Astrocyte (in vitro differentiated cells and primary cell): ENCODE measurements at regions not wholly inside any gene's neighbourhood (a gene's known extent, or its start where the extent isn't known, plus 50 kb on each side); places are given as distances from the start of the nearest gene placed in this dataset.

Experiments
- DNase-seq: peaks from one replicate; pipeline ENCODE4 v3.0.0-alpha.2; 2010; ENCODE audit warnings: low read depth
- FAIRE-seq: peaks from 2 replicates; lab custom pipeline; 2011; peaks lifted over from hg19 to GRCh38; lab: Jason Lieb, UNC
- H2AFZ ChIP-seq: 2 replicates; pipeline ENCODE4 v1.6.0; 2012; ENCODE audit warnings: low read depth, low read length, inconsistent platforms
- H3K27ac ChIP-seq: 2 replicates; pipeline ENCODE4 v1.5.1; 2011; ENCODE audit warnings: low read depth, low read length, inconsistent platforms
- H3K27me3 ChIP-seq: 2 replicates; pipeline ENCODE4 v1.6.0; 2011; ENCODE audit warnings: low read length, inconsistent platforms; ENCODE audit not compliant: insufficient read depth
- H3K36me3 ChIP-seq: 2 replicates; pipeline ENCODE4 v1.5.1; 2011; ENCODE audit warnings: low read length, inconsistent platforms; ENCODE audit not compliant: insufficient read depth
- H3K4me1 ChIP-seq: 2 replicates; pipeline ENCODE4 v1.5.1; 2011; ENCODE audit warnings: low read length, inconsistent platforms; ENCODE audit not compliant: insufficient read depth
- H3K4me2 ChIP-seq: 2 replicates; pipeline ENCODE4 v1.6.0; 2012; ENCODE audit warnings: low read length, inconsistent platforms
- H3K4me3 ChIP-seq: 2 replicates; pipeline ENCODE4 v1.5.1; 2011; ENCODE audit warnings: low read depth, mild to moderate bottlenecking, low read length, inconsistent platforms; ENCODE audit not compliant: insufficient read depth
- H3K79me2 ChIP-seq: 2 replicates; pipeline ENCODE4 v1.6.0; 2012; ENCODE audit warnings: mild to moderate bottlenecking, low read length, inconsistent platforms; ENCODE audit not compliant: insufficient read depth
- H3K9ac ChIP-seq: 2 replicates; pipeline ENCODE4 v1.6.0; 2012; ENCODE audit warnings: mild to moderate bottlenecking, low read length, inconsistent platforms
- H3K9me3 ChIP-seq: 2 replicates; pipeline ENCODE4 v1.5.1; 2012; ENCODE audit warnings: low read depth, mild to moderate bottlenecking, low read length, inconsistent platforms; ENCODE audit not compliant: insufficient read depth
- H4K20me1 ChIP-seq: 2 replicates; pipeline ENCODE4 v1.6.0; 2012; ENCODE audit warnings: low read length, inconsistent platforms; ENCODE audit not compliant: insufficient read depth
- H3K27ac Mint-ChIP-seq: one replicate; pipeline ENCODE4 v1.8.0; 2021; ENCODE audit warnings: mild to moderate bottlenecking, mixed read lengths; ENCODE audit not compliant: unreplicated experiment
- H3K27me3 Mint-ChIP-seq: one replicate; pipeline ENCODE4 v1.8.0; 2021; ENCODE audit warnings: low read depth, mixed read lengths; ENCODE audit not compliant: unreplicated experiment
- H3K36me3 Mint-ChIP-seq: one replicate; pipeline ENCODE4 v1.8.0; 2021; ENCODE audit warnings: low read depth, mixed read lengths; ENCODE audit not compliant: unreplicated experiment
- H3K4me1 Mint-ChIP-seq: one replicate; pipeline ENCODE4 v1.8.0; 2021; ENCODE audit warnings: low read depth, mixed read lengths; ENCODE audit not compliant: unreplicated experiment
- H3K4me3 Mint-ChIP-seq: one replicate; pipeline ENCODE4 v1.8.0; 2021; ENCODE audit warnings: mild to moderate bottlenecking, moderate library complexity, mixed read lengths; ENCODE audit not compliant: unreplicated experiment
- H3K9me3 Mint-ChIP-seq: one replicate; pipeline ENCODE4 v1.8.0; 2021; ENCODE audit warnings: mild to moderate bottlenecking, mixed read lengths; ENCODE audit not compliant: unreplicated experiment
- EZH2 ChIP-seq: IDR thresholded peaks from 2 replicates; pipeline ENCODE4 v1.6.1; 2012; ENCODE audit warnings: mild to moderate bottlenecking, low read length, inconsistent platforms; ENCODE audit not compliant: insufficient read depth
- TF ChIP-seq, protein P1 (sequence below): IDR thresholded peaks from 2 replicates; pipeline ENCODE4 v1.5.1; 2011; ENCODE audit warnings: low read depth, mild to moderate bottlenecking, inconsistent platforms, low read length, moderate library complexity; ENCODE audit not compliant: insufficient read depth

DNA sequence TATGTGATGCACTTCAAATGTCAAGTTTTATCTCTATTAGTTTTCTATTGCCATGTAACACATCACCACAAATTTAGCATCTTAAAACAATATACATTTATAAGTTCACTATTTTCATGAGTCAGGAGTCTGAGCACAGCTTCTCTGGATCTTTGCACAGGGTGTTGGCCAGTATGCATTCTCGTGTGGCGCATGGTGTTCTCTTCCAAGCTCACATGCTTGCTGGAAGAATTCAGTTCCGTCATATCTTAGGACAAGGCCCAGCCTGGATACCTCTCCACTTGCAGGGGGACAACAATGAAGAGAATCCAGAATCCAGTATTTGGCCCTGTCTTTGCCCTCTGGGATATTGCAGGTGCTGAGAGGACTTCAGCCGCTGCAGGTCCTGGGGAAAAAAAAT is 51.0 kb upstream of the ECI2 start:
- H3K4me2 ChIP-seq: no peak overlapping the region
- H3K9me3 ChIP-seq: no peaks in the 10 kb centered on the region
- FAIRE-seq: no peak
- H3K9me3 Mint-ChIP-seq: peaks cover 4% of the 10 kb centered on the region
- H3K36me3 ChIP-seq: no peaks in the 10 kb centered on the region
- no peaks in the 10 kb centered on the region for H3K27me3 ChIP-seq
- DNase-seq: no peak
- H3K4me1 Mint-ChIP-seq: peaks cover 6% of the 10 kb centered on the region
- H3K4me3 ChIP-seq: no peak overlapping the region
- no peaks in the 10 kb centered on the region for H3K27me3 Mint-ChIP-seq
- H3K79me2 ChIP-seq: no peaks in the 10 kb centered on the region
- H4K20me1 ChIP-seq: no peaks in the 10 kb centered on the region
- H3K9ac ChIP-seq: no peak overlapping the region
- H2AFZ ChIP-seq: no peak overlapping the region
- TF ChIP-seq, protein P1, sequence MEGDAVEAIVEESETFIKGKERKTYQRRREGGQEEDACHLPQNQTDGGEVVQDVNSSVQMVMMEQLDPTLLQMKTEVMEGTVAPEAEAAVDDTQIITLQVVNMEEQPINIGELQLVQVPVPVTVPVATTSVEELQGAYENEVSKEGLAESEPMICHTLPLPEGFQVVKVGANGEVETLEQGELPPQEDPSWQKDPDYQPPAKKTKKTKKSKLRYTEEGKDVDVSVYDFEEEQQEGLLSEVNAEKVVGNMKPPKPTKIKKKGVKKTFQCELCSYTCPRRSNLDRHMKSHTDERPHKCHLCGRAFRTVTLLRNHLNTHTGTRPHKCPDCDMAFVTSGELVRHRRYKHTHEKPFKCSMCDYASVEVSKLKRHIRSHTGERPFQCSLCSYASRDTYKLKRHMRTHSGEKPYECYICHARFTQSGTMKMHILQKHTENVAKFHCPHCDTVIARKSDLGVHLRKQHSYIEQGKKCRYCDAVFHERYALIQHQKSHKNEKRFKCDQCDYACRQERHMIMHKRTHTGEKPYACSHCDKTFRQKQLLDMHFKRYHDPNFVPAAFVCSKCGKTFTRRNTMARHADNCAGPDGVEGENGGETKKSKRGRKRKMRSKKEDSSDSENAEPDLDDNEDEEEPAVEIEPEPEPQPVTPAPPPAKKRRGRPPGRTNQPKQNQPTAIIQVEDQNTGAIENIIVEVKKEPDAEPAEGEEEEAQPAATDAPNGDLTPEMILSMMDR: no peak
- no peak for TF ChIP-seq EZH2
- H3K4me1 ChIP-seq: no peaks in the 10 kb centered on the region
- H3K27ac ChIP-seq: no peak overlapping the region
- H3K27ac Mint-ChIP-seq: no peak overlapping the region
- H3K36me3 Mint-ChIP-seq: peaks cover 1% of the 10 kb centered on the region
- no peak overlapping the region for H3K4me3 Mint-ChIP-seq

- Histone ChIP-seq H3K4me2 (no peak overlapping the region), H3K36me3 (no peaks in the 10 kb centered on the region), H4K20me1 (no peaks in the 10 kb centered on the region), H3K4me3 (no peak overlapping the region), H3K27ac (no peak overlapping the region), H3K9me3 (no peaks in the 10 kb centered on the region), H3K4me1 (no peaks in the 10 kb centered on the region), H3K27me3 (no peaks in the 10 kb centered on the region), H2AFZ (no peak overlapping the region), H3K79me2 (no peaks in the 10 kb centered on the region), H3K9ac (no peak overlapping the region)
- Mint-ChIP-seq H3K4me3 (no peak overlapping the region), H3K4me1 (peaks cover 6% of the 10 kb centered on the region), H3K27ac (no peak overlapping the region), H3K36me3 (peaks cover under 1% of the 10 kb centered on the region), H3K27me3 (no peaks in the 10 kb centered on the region), H3K9me3 (peaks cover 3% of the 10 kb centered on the region)
- TF ChIP-seq, protein P1: no peak
- no peak for TF ChIP-seq EZH2
- FAIRE-seq (no peak), DNase-seq (no peak)
Measured at GRCh38 chr6:4185846-4186245, 50.5 kb upstream of the ECI2 start.

GRCh38 chr6:4185419-4185818 is 50.0 kb upstream of the ECI2 start:
- no peaks in the 10 kb centered on the region for H4K20me1 ChIP-seq
- H3K4me3 ChIP-seq: no peak overlapping the region
- DNase-seq: no peak
- no peak overlapping the region for H3K4me2 ChIP-seq
- TF ChIP-seq, protein P1: no peak
- no peak for TF ChIP-seq EZH2
- peaks cover 6% of the 10 kb centered on the region for H3K4me1 Mint-ChIP-seq
- no peaks in the 10 kb centered on the region for H3K4me1 ChIP-seq
- H3K36me3 ChIP-seq: no peaks in the 10 kb centered on the region
- FAIRE-seq: no peak
- H3K4me3 Mint-ChIP-seq: no peak overlapping the region
- no peaks in the 10 kb centered on the region for H3K27me3 ChIP-seq
- no peak overlapping the region for H2AFZ ChIP-seq
- H3K79me2 ChIP-seq: no peaks in the 10 kb centered on the region
- H3K9me3 ChIP-seq: no peaks in the 10 kb centered on the region
- no peaks in the 10 kb centered on the region for H3K36me3 Mint-ChIP-seq
- H3K9ac ChIP-seq: no peak overlapping the region
- peaks cover under 1% of the 10 kb centered on the region for H3K9me3 Mint-ChIP-seq
- no peak overlapping the region for H3K27ac ChIP-seq
- no peaks in the 10 kb centered on the region for H3K27me3 Mint-ChIP-seq
- no peak overlapping the region for H3K27ac Mint-ChIP-seq
